ENCODE measurements at regions not wholly inside any gene's neighbourhood (a gene's known extent, or its start where the extent isn't known, plus 50 kb on each side); places are given as distances from the start of the nearest gene placed in this dataset.

DNA sequence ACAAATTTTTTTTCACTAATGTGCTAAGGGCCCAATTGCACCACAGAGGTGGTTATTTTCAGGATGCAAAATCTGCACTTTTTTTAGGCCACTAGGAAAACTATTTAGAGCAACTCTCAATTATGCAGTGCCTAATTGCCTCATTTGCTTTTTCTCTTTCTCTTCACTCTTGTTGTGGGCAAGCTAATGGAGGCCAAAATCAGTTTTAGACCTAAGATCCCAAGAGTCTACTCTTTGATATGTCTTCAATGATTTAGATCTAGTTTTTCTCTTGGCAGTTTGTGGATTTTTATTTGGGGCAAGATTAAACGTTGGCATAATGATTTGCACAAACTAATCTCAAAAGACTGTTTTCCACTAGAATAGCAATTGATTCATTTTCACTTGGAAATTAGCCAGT is 1996.9 kb downstream of the LRRC4C start:
- no peak overlapping the region for H3K27ac Mint-ChIP-seq
- ATAC-seq (ENCODE audit: low read depth), result no peak
- H3K36me3 Mint-ChIP-seq, result no peaks in the 10 kb centered on the region
- H3K9me3 Mint-ChIP-seq, result peaks cover 4% of the 10 kb centered on the region
- H3K4me3 Mint-ChIP-seq, result no peak overlapping the region
- H3K27me3 Mint-ChIP-seq, result no peaks in the 10 kb centered on the region
- no peaks in the 10 kb centered on the region for H3K4me1 Mint-ChIP-seq
- no peak for DNase-seq (ENCODE audit: low spot score in 2 of 2)

DNA sequence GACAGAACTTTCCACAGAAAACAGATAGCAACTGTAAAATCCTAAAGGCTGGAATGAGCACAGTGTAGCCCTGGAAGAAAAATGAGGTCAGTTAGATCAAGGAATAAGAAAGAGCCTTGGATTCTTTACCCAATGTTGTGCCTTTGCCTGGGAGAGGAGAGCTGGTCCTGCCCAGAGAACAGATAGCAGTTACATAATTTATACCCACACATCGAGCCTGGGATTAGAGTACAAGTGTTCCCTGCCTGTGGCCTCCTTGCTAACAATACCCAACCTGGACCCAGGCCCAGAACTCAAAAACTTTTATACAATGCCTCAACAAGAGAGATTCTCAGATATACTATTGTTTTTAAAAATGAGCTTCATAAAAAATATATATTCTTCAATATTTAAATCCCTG is 1998.4 kb downstream of the LRRC4C start:
- peaks cover 4% of the 10 kb centered on the region for H3K9me3 Mint-ChIP-seq
- H3K27me3 Mint-ChIP-seq, result no peaks in the 10 kb centered on the region
- no peaks in the 10 kb centered on the region for H3K36me3 Mint-ChIP-seq

DNA sequence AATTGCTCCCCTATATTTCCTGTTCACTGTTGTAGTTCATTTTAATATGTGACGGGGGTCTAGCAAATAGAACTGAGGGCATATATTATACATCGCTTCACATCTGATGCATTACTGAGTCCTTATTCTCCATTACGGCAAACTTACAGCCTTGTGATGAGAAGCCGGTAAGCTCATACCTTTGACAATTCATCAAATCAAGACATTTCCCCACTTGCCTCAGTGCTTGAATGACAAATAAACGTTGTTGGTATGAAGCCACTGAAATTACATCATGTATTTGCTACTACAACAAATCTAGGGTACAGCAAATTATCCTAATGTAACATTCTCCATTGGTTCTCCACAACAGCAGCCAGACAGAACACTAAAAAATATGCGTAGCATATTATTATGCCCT is 1999.8 kb downstream of the LRRC4C start:
- ATAC-seq (ENCODE audit: low read depth), result no peak
- H3K36me3 Mint-ChIP-seq, result no peaks in the 10 kb centered on the region
- H3K9me3 Mint-ChIP-seq, result peaks cover 4% of the 10 kb centered on the region
- H3K4me3 Mint-ChIP-seq, result no peak overlapping the region
- no peak for DNase-seq (ENCODE audit: low spot score in 2 of 2)
- no peaks in the 10 kb centered on the region for H3K4me1 Mint-ChIP-seq
- no peak overlapping the region for H3K27ac Mint-ChIP-seq
- H3K27me3 Mint-ChIP-seq, result no peaks in the 10 kb centered on the region

More for the DNA sequence above, 1998.4 kb downstream of the LRRC4C start:
- DNase-seq (ENCODE audit: low spot score in 2 of 2), result no peak
- Mint-ChIP-seq H3K4me1 (no peaks in the 10 kb centered on the region), H3K27ac (no peak overlapping the region), H3K4me3 (no peak overlapping the region)
- ATAC-seq (ENCODE audit: low read depth), result no peak

DNA sequence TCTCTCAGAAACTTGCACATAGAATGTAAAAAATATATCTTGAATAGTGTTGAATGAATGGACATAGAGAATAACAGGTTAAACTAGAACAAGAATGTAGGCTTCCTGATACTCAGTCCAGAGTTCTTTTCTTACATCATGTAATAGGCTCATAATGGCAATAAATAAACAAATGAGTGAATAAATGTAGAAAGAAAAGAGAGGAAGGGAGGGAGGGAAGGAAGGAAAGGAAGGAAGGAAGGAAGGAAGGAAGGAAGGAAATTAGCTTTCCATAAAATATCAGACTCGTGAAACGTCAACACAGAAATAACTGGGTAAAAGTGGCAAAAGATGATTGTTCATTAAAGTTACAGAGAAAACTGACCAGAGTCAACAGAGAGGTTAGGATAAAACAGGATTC is 2001.0 kb downstream of the LRRC4C start:
- DNase-seq (ENCODE audit: low spot score in 2 of 2) (no peak), ATAC-seq (ENCODE audit: low read depth) (no peak)
- Mint-ChIP-seq H3K27me3 (no peaks in the 10 kb centered on the region), H3K36me3 (no peaks in the 10 kb centered on the region), H3K9me3 (peaks cover 4% of the 10 kb centered on the region), H3K27ac (no peak overlapping the region), H3K4me3 (no peak overlapping the region), H3K4me1 (no peaks in the 10 kb centered on the region)

DNA sequence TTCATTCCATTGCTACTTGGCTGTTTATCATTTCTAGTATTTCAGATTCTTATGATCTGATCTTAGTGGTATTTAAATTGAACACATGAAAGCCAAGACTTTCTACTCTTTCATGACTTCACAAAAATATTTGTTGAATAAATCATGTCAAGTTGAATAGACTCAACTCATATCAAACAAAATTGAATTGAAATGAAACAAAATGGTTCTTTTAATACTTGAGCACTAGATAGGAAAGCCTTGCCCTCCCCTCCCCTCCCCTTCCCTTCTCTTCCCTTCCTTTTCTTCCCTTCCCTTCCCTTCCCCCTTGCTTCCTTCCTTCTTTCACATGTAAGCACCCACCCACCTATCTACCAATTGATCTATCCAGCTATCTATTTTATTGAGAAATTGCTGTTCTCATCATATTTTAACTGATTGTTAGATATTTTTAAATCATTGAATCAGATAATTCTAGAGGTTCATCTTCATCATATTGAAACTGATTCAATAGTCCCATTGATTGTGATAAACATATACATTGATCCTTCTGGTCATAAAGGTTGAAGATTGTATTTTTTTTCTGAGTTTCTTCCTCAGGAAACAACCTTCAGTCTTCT is 2015.9 kb downstream of the LRRC4C start:
- no peaks in the 10 kb centered on the region for H3K36me3 Mint-ChIP-seq
- no peak overlapping the region for H3K27ac Mint-ChIP-seq
- H3K4me1 Mint-ChIP-seq, result no peaks in the 10 kb centered on the region
- H3K4me3 Mint-ChIP-seq, result no peak overlapping the region
- no peak for DNase-seq (ENCODE audit: low spot score in 2 of 2)
- no peak for ATAC-seq (ENCODE audit: low read depth)
- H3K27me3 Mint-ChIP-seq, result no peaks in the 10 kb centered on the region
- peaks cover 10% of the 10 kb centered on the region for H3K9me3 Mint-ChIP-seq

DNA sequence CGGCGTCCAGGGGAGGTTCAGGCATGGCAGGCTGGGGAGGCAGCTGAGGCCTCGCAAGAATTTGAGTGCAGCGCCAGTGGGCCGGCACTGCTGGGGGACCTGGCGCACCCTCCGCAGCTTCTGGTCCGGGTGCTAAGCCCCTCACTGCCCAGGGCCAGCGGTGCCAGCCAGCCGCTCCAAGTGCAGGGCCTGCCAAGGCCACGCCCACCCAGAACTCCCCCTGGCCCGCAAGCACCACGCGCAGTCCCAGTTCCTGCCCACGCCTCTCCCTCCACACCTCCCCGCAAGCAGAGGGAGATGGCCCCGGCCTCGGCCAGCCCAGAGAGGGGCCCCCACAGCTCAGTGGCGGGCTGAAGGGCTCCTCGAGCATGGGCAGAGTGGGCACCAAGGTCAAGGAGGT is 2017.3 kb downstream of the LRRC4C start:
- Mint-ChIP-seq H3K4me1 (no peaks in the 10 kb centered on the region), H3K27ac (no peak overlapping the region), H3K9me3 (peaks cover 10% of the 10 kb centered on the region), H3K4me3 (no peak overlapping the region), H3K27me3 (no peaks in the 10 kb centered on the region), H3K36me3 (no peaks in the 10 kb centered on the region)
- DNase-seq (ENCODE audit: low spot score in 2 of 2), result no peak
- no peak for ATAC-seq (ENCODE audit: low read depth)

DNA sequence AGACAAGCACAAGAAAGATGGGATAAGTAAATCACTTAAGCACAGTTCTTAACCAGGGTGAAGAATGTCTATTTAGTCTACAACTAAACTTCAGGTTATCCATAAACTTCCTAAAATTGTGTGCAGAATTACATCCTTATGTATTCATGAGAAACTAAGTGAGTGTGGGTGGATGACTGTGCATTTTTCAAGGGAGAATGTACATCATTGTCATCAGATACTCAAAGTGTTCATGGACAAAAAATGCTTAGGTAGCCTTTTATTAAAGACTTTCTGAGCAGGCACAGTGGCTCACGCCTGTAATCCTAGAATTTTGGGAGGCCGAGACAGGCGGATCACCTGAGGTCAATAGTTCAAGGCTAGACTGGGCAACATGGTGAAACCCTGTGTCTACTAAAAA is 2023.8 kb downstream of the LRRC4C start:
- Mint-ChIP-seq H3K27me3 (no peaks in the 10 kb centered on the region), H3K27ac (no peak overlapping the region), H3K9me3 (peaks cover 6% of the 10 kb centered on the region), H3K36me3 (no peaks in the 10 kb centered on the region), H3K4me3 (no peak overlapping the region), H3K4me1 (no peaks in the 10 kb centered on the region)
- DNase-seq (ENCODE audit: low spot score in 2 of 2), result no peak
- ATAC-seq (ENCODE audit: low read depth), result no peak

DNA sequence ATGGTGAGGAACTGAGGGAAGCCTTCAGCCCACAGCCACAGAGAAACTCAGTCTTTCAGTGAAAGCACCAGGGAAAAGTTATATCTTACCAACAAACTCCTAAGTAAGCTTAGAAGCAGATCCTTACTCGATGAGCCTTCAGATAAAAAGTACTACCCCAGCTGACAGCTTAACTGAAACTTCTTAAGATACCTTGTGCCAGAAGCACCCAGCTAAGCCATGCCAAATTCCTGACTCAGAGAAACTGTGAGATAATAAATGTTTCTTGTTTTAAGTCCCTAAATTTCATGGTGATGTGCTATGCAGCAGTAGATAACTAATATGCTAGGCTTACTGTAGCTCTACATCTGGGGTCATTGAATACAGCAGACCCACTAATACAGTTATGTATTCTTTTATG is 2025.0 kb downstream of the LRRC4C start:
- Mint-ChIP-seq H3K27ac (no peak overlapping the region), H3K36me3 (no peaks in the 10 kb centered on the region), H3K4me3 (no peak overlapping the region), H3K4me1 (no peaks in the 10 kb centered on the region), H3K9me3 (peaks cover 4% of the 10 kb centered on the region), H3K27me3 (no peaks in the 10 kb centered on the region)
- DNase-seq (ENCODE audit: low spot score in 2 of 2) (no peak), ATAC-seq (ENCODE audit: low read depth) (no peak)

DNA sequence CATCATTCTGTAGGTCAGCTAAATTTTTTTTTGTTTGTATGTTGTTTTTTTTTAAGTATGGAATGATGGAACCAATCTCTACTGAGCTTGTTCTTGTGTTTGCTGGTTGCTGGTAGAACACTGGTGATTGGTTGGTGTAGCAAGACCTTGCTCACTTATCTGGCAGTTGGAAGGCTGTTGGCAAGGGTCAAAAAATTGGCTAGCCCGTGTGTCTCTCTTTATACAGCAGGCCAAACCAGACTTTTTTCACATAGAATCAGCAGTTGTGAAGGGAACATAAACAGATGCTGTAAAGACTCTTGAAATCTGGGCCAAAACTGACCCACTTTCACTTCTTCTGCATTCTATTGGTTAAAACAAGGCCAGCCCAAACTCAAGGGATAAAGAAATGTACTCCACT is 2026.5 kb downstream of the LRRC4C start:
- H3K36me3 Mint-ChIP-seq, result no peaks in the 10 kb centered on the region
- H3K27ac Mint-ChIP-seq, result no peak overlapping the region
- no peak overlapping the region for H3K4me3 Mint-ChIP-seq
- H3K4me1 Mint-ChIP-seq, result no peaks in the 10 kb centered on the region
- DNase-seq (ENCODE audit: low spot score in 2 of 2) (no peak), ATAC-seq (ENCODE audit: low read depth) (no peak)
- H3K27me3 Mint-ChIP-seq, result no peaks in the 10 kb centered on the region
- peaks cover 1% of the 10 kb centered on the region for H3K9me3 Mint-ChIP-seq

DNA sequence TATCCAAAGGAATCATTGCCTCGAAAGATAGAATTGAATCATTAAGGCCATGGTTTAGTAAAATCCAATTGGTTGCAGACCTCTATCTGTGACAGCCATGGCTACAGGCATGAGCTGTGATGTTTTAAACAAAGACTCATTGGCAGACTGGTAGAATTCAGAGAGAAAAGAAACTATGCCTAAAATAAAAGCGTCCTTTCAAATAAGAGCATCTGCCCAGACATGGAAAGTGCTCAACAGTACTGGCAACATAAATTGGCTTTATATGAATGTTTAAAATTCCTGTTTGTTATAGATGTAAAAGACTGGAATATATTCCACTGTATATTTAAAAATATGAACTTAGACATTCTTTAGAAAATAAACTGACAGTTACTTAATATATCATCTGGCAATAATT is 2034.2 kb downstream of the LRRC4C start:
- Mint-ChIP-seq H3K4me3 (no peak overlapping the region), H3K27me3 (no peaks in the 10 kb centered on the region), H3K27ac (no peak overlapping the region), H3K36me3 (no peaks in the 10 kb centered on the region), H3K9me3 (peaks cover 3% of the 10 kb centered on the region), H3K4me1 (no peaks in the 10 kb centered on the region)
- ATAC-seq (ENCODE audit: low read depth) (no peak), DNase-seq (ENCODE audit: low spot score in 2 of 2) (no peak)

DNA sequence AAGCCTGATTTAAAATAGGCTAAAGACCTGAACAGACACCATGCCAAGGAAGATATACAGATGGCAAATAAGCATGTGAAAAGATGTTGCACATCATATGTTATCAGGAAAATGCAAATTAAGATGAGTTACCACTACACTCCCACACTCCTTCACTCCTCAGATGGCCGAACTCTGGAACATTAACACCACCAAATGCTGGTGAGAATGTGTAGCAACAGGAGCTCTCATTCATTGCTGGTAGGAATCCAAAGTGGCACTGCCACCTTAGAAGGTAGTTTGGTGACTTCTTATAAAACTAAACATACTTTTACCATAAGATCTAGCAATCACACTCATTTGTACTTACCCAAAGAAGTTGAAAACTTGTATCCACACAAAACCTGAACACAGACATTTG is 2047.3 kb downstream of the LRRC4C start:
- Mint-ChIP-seq H3K27ac (no peak overlapping the region), H3K4me1 (no peaks in the 10 kb centered on the region), H3K4me3 (no peak overlapping the region), H3K27me3 (no peaks in the 10 kb centered on the region), H3K36me3 (no peaks in the 10 kb centered on the region), H3K9me3 (peaks cover 5% of the 10 kb centered on the region)
- DNase-seq (ENCODE audit: low spot score in 2 of 2) (no peak), ATAC-seq (ENCODE audit: low read depth) (no peak)

DNA sequence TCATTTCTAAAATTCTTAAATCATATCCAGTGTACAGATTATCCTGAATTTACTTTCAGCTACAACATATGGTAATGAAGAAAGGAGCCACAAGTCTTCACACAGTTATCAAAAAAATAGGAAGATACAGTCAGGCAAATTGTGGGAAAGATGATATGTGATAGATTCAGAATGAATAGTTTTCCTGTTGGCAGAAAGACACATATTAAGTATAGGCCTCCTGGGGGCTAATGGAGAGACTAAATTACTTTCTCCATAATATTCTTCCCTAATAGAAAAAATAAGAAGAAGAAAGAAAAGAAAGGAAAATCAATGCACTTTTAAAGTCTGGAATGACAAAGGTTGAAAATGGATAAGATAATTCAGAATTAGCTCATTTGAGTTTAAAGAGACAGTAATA is 2073.5 kb downstream of the LRRC4C start:
- DNase-seq (ENCODE audit: low spot score in 2 of 2) (no peak), ATAC-seq (ENCODE audit: low read depth) (no peak)
- Mint-ChIP-seq H3K27ac (no peak overlapping the region), H3K4me1 (no peaks in the 10 kb centered on the region), H3K36me3 (no peaks in the 10 kb centered on the region), H3K27me3 (no peaks in the 10 kb centered on the region), H3K4me3 (no peak overlapping the region), H3K9me3 (peaks cover 3% of the 10 kb centered on the region)

DNA sequence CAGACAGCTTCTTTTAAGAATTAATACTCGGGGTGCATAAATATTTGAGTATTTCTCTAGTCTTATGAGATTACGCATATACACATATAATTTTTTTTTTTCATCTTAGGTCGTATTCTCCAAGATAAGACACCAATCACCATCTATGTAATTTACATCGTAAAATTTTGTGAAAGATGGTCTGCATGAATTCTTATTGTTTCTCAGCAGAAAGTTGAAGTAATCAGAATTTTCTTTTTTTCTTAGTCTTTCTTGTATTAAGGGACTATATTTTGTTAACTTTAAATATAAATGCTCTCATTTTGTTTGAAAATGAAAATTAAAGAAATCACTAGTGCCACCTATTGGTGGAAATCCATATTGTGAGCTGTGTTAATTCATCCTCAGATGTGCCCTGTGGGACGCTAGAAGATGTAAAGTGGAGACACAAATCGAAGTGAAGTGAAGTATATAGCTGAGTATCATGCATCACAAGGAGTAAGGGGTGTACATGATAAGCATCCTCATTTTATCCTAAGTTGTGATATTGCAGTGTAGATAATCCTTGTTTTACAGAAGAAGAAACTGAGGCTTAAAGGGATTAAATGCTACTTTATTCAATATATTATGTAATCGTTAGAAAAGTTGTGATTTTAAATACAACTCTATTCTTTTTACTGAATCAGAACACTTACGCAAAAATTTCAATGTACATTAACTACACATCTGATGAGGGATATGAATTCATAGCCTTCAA is 2084.3 kb downstream of the LRRC4C start:
- Mint-ChIP-seq H3K27ac (no peak overlapping the region), H3K4me1 (peaks cover 5% of the 10 kb centered on the region)

DNA sequence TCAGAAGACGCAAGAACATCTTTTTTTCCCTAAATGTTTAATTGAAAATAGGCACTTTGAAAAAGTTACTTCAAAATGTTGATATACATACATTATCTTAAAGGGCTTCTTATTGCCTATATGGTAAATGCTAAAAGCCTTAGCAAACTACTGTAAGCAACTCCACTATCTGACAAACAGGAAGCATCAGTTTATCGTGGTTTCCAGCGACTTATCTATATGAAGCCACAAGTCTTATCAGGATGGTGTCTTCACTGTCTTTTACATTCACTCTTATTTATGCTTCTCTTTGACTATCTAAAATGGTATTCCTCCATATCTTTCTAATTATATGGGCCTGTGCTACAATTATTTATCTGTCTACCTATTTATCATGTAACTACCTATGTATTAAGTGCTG is 2091.9 kb downstream of the LRRC4C start:
- Mint-ChIP-seq H3K27me3 (no peaks in the 10 kb centered on the region), H3K9me3 (no peaks in the 10 kb centered on the region), H3K4me1 (peaks cover 4% of the 10 kb centered on the region), H3K27ac (no peak overlapping the region), H3K36me3 (no peaks in the 10 kb centered on the region), H3K4me3 (no peak overlapping the region)
- DNase-seq (ENCODE audit: low spot score in 2 of 2), result no peak
- ATAC-seq (ENCODE audit: low read depth), result no peak

More for the DNA sequence above, 2084.3 kb downstream of the LRRC4C start:
- DNase-seq (ENCODE audit: low spot score in 2 of 2), result no peak
- H3K4me3 Mint-ChIP-seq, result no peak overlapping the region
- peaks cover 3% of the 10 kb centered on the region for H3K9me3 Mint-ChIP-seq
- H3K36me3 Mint-ChIP-seq, result peaks cover 2% of the 10 kb centered on the region
- no peak for ATAC-seq (ENCODE audit: low read depth)
- no peaks in the 10 kb centered on the region for H3K27me3 Mint-ChIP-seq

DNA sequence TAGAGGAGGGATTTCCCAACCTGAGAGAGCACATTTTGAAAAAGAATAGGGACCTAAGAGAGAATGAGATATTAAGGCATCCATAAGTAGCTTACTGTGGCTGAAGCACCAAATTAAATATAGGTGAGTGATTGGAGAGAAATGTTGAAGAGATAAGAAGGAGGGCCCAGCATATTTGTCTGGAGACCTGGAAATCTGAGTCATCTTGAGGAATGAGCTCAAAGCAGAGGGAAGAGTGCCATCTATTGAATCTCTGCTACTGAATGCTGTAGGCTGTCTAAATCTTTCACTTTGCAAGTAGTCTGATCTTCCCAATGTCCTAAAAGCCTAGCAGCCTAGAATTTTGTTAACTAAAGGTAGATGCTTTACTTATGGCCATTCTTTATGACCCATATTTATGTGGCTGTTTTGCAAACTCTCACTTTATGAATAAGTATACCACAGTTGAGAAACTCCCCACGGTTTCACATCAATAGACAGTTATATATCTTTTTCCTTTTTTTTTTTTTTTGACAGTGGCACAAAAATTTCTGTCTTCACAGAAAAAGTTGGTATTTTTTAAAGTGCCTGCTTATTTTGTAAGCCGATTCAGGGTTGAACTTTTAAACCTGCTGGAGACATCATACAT is 2093.5 kb downstream of the LRRC4C start:
- H3K4me1 Mint-ChIP-seq, result peaks cover 2% of the 10 kb centered on the region
- no peaks in the 10 kb centered on the region for H3K36me3 Mint-ChIP-seq
- no peaks in the 10 kb centered on the region for H3K9me3 Mint-ChIP-seq
- H3K27ac Mint-ChIP-seq, result no peak overlapping the region
- ATAC-seq (ENCODE audit: low read depth) (no peak), DNase-seq (ENCODE audit: low spot score in 2 of 2) (no peak)
- H3K4me3 Mint-ChIP-seq, result no peak overlapping the region
- H3K27me3 Mint-ChIP-seq, result no peaks in the 10 kb centered on the region

Data from memory B cell (primary cell).